OCI-LY3 (cell line): ENCODE measurements at regions not wholly inside any gene's neighbourhood (a gene's known extent, or its start where the extent isn't known, plus 50 kb on each side); places are given as distances from the start of the nearest gene placed in this dataset.

Experiments
- EZH2phosphoT487 ChIP-seq: fragments of 200-600 bp; shearing (Covaris generic); IDR thresholded peaks from 2 replicates; pipeline ENCODE4 v1.6.1; 2018; ENCODE audit warnings: antibody characterized with exemption, mixed run types, low read depth
- TF ChIP-seq, protein P1 (sequence below): fragments of 200-600, 300-600 bp; sonication (generic); IDR thresholded peaks from 2 replicates; pipeline ENCODE4 v1.5.1; 2014; ENCODE audit warnings: antibody characterized with exemption, low read length, low read depth

DNA sequence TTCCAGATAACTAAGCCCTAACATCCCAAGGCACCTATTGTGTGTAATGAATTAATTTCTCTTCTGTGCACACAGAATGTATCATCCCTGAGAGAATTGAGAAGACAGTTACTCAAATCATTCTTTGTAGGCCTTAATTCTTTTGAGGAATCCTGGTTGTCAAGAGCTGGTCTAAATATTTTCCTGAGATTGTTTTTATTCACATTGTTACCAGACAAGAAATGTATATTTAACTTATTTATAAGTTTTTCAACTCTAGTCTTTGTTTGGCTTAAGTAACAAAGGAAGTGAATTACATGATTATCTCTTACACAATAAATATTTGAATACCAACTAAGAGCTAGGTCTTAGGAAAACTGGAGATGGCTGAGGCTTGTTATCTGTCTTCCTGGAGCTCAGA lies 169.4 kb downstream of the DACT1 start:
- TF ChIP-seq, protein P1, sequence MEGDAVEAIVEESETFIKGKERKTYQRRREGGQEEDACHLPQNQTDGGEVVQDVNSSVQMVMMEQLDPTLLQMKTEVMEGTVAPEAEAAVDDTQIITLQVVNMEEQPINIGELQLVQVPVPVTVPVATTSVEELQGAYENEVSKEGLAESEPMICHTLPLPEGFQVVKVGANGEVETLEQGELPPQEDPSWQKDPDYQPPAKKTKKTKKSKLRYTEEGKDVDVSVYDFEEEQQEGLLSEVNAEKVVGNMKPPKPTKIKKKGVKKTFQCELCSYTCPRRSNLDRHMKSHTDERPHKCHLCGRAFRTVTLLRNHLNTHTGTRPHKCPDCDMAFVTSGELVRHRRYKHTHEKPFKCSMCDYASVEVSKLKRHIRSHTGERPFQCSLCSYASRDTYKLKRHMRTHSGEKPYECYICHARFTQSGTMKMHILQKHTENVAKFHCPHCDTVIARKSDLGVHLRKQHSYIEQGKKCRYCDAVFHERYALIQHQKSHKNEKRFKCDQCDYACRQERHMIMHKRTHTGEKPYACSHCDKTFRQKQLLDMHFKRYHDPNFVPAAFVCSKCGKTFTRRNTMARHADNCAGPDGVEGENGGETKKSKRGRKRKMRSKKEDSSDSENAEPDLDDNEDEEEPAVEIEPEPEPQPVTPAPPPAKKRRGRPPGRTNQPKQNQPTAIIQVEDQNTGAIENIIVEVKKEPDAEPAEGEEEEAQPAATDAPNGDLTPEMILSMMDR = no peak
- no peak for TF ChIP-seq EZH2phosphoT487
